ENCODE measurements at regions not wholly inside any gene's neighbourhood (a gene's known extent, or its start where the extent isn't known, plus 50 kb on each side); places are given as distances from the start of the nearest gene placed in this dataset. TPM values are rescaled to one million over a fixed set of nuclear protein-coding genes. Genes with fewer than 3 reads are reported as not detected.

- no peaks in the 10 kb centered on the region for H3K27me3 ChIP-seq
- no peaks in the 10 kb centered on the region for H3K36me3 ChIP-seq
- no peak overlapping the region for H3K4me3 ChIP-seq
- peak in 1 of 2 donors; percentile 27 for TF ChIP-seq POLR2AphosphoS5 (IDR thresholded peaks at IDR 0.05; ENCODE audit: insufficient read depth in 1 of 2, low read depth in 1 of 2)
- no peak for TF ChIP-seq CTCF (IDR thresholded peaks at IDR 0.05)
- no peak for TF ChIP-seq POLR2A (IDR thresholded peaks at IDR 0.05)
- H3K27ac ChIP-seq, result no peak overlapping the region
- no peak for DNase-seq (ENCODE audit: extremely low spot score in 2 of 2)
- no peaks in the 10 kb centered on the region for H3K4me1 ChIP-seq
- no peaks in the 10 kb centered on the region for H3K9me3 ChIP-seq
- intact Hi-C loops (cut with DNase I), result no loop called here
These were observed 53.3 kb upstream of the TRIB2 start for GRCh38 chr2:12663306-12664037.

- H3K36me3 ChIP-seq, result no peaks in the 10 kb centered on the region
- H3K27ac ChIP-seq, result no peak overlapping the region
- no peak overlapping the region for H3K4me3 ChIP-seq
- peak in 1 of 2 donors; percentile 38 for TF ChIP-seq POLR2AphosphoS5 (IDR thresholded peaks at IDR 0.05; ENCODE audit: insufficient read depth in 1 of 2, low read depth in 1 of 2)
- no peak for TF ChIP-seq POLR2A (IDR thresholded peaks at IDR 0.05)
- TF ChIP-seq CTCF (IDR thresholded peaks at IDR 0.05), result no peak
- no peaks in the 10 kb centered on the region for H3K27me3 ChIP-seq
- intact Hi-C loops (cut with DNase I), result no loop called here
- DNase-seq (ENCODE audit: extremely low spot score in 2 of 2), result no peak
- H3K4me1 ChIP-seq, result no peaks in the 10 kb centered on the region
- H3K9me3 ChIP-seq, result no peaks in the 10 kb centered on the region
These were observed 51.4 kb upstream of the TRIB2 start for GRCh38 chr2:12665334-12665733.

- Histone ChIP-seq H3K27me3 (no peaks in the 10 kb centered on the region), H3K4me3 (no peak overlapping the region), H3K4me1 (no peaks in the 10 kb centered on the region), H3K9me3 (no peaks in the 10 kb centered on the region), H3K27ac (no peak overlapping the region), H3K36me3 (no peaks in the 10 kb centered on the region)
- no peak for DNase-seq (ENCODE audit: extremely low spot score in 2 of 2)
- intact Hi-C loops (cut with DNase I), result no loop called here
- TF ChIP-seq POLR2AphosphoS5 (IDR thresholded peaks at IDR 0.05; ENCODE audit: insufficient read depth in 1 of 2, low read depth in 1 of 2) (no peak), POLR2A (IDR thresholded peaks at IDR 0.05) (no peak), CTCF (IDR thresholded peaks at IDR 0.05) (no peak)
These were observed 50.3 kb upstream of the TRIB2 start for GRCh38 chr2:12666445-12666844.

Small RNA genes lying in the stretch of these regions (microRNA-seq; reads per million reads assigned to microRNA genes)
- gene MIR3681 (ENCODE audit: borderline number of aligned reads, borderline replicate concordance), result not detected

Small RNA genes lying in the stretch of these regions (small RNA-seq; reads per million reads assigned to genes)
- not detected for gene MIR3681
- gene RF00093, result not detected
- gene RNU6-843P, result not detected
